ENCODE measurements at regions not wholly inside any gene's neighbourhood (a gene's known extent, or its start where the extent isn't known, plus 50 kb on each side); places are given as distances from the start of the nearest gene placed in this dataset.
"Not testable (repeated sequence)": the region's sequence is repeated elsewhere in the genome, so short reads cannot be mapped to it uniquely, and the experiment has no call there.

- H3K18ac ChIP-seq (ENCODE audit: low read depth in 1 of 2, low read length in 2 of 2), result no peak overlapping the region
- no peak overlapping the region for H3K27ac ChIP-seq (ENCODE audit: low read length, poor library complexity, severe bottlenecking)
- no peak overlapping the region for H3K9ac ChIP-seq (ENCODE audit: low read length)
- no peak overlapping the region for H3K23ac ChIP-seq (ENCODE audit: low read length in 2 of 2)
- no peaks in the 10 kb centered on the region for H3K4me1 ChIP-seq (ENCODE audit: control insufficient read depth, insufficient read depth, low read depth, low read length)
- no peak overlapping the region for H2AFZ ChIP-seq (ENCODE audit: low read depth, low read length)
- H2BK15ac ChIP-seq (ENCODE audit: low read depth, poor library complexity, severe bottlenecking), result no peak overlapping the region
- 84% methylated on average over 5 of the region's 5 CpGs for WGBS
- no peak overlapping the region for H2AK5ac ChIP-seq (ENCODE audit: low read length, severe bottlenecking)
- no peak overlapping the region for H2BK120ac ChIP-seq (ENCODE audit: low read depth, low read length)
- no peak overlapping the region for H4K91ac ChIP-seq (ENCODE audit: low read length)
- peaks cover 7% of the 10 kb centered on the region for H3K9me3 ChIP-seq (ENCODE audit: control insufficient read depth, low read length)
- H2BK12ac ChIP-seq (ENCODE audit: low read length in 2 of 2), result no peak overlapping the region
- H3K14ac ChIP-seq (ENCODE audit: low read length in 2 of 2), result no peak overlapping the region
- no peak for DNase-seq
- H3K27me3 ChIP-seq (ENCODE audit: control insufficient read depth in 1 of 2, insufficient read depth in 1 of 2, low read length in 2 of 2), result no peaks in the 10 kb centered on the region
- H3K4me2 ChIP-seq (ENCODE audit: low read length, poor library complexity, severe bottlenecking), result no peak overlapping the region
- H3K79me1 ChIP-seq (replicated peaks; ENCODE audit: low read length, poor library complexity, severe bottlenecking), result no peaks in the 10 kb centered on the region
- H4K8ac ChIP-seq (ENCODE audit: low read length), result no peak overlapping the region
- H3K4me3 ChIP-seq (ENCODE audit: insufficient read depth in 1 of 2, low read depth in 1 of 2, low read length in 2 of 2), result no peak overlapping the region
- no peak overlapping the region for H2BK5ac ChIP-seq (ENCODE audit: low read depth, low read length, poor library complexity, severe bottlenecking)
- no peak overlapping the region for H3K4ac ChIP-seq (ENCODE audit: low read depth in 1 of 2, low read length in 2 of 2)
- no peaks in the 10 kb centered on the region for H3K36me3 ChIP-seq (ENCODE audit: control insufficient read depth in 1 of 2, insufficient read depth in 2 of 2, low read depth in 1 of 2, low read length in 2 of 2)
These were observed 114.8 kb upstream of the NPY start for GRCh38 chr7:24169077-24169624.

DNA sequence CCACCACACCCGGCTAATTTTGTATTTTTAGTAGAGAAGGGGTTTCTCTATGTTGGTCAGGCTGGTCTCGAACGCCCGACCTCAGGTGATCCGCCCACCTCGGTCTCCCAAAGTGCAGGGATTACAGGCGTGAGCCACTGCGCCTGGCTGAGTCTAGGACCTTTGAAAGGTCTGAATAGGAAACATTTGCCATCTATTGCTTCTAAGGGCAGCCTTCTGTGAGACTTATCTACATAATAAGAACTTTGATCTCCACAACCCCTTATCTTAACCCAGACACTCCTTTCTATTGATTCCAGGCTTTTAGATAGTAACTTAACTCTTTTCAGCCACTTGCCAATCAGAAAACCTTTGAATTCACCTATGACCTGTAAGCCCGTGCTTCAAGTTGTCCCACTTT is 112.0 kb upstream of the NPY start:
- not testable (repeated sequence) for H3K27me3 ChIP-seq (ENCODE audit: control insufficient read depth in 1 of 2, insufficient read depth in 1 of 2, low read length in 2 of 2); H4K8ac ChIP-seq (ENCODE audit: low read length); H3K4me3 ChIP-seq (ENCODE audit: insufficient read depth in 1 of 2, low read depth in 1 of 2, low read length in 2 of 2); H2BK15ac ChIP-seq (ENCODE audit: low read depth, poor library complexity, severe bottlenecking); H3K27ac ChIP-seq (ENCODE audit: low read length, poor library complexity, severe bottlenecking); H3K23ac ChIP-seq (ENCODE audit: low read length in 2 of 2); DNase-seq; H2AK5ac ChIP-seq (ENCODE audit: low read length, severe bottlenecking); H3K4me1 ChIP-seq (ENCODE audit: control insufficient read depth, insufficient read depth, low read depth, low read length); H3K4ac ChIP-seq (ENCODE audit: low read depth in 1 of 2, low read length in 2 of 2); H2BK120ac ChIP-seq (ENCODE audit: low read depth, low read length); H3K9me3 ChIP-seq (ENCODE audit: control insufficient read depth, low read length); H3K36me3 ChIP-seq (ENCODE audit: control insufficient read depth in 1 of 2, insufficient read depth in 2 of 2, low read depth in 1 of 2, low read length in 2 of 2); H3K9ac ChIP-seq (ENCODE audit: low read length); H3K79me1 ChIP-seq (replicated peaks; ENCODE audit: low read length, poor library complexity, severe bottlenecking); H2AFZ ChIP-seq (ENCODE audit: low read depth, low read length); H3K18ac ChIP-seq (ENCODE audit: low read depth in 1 of 2, low read length in 2 of 2); H3K14ac ChIP-seq (ENCODE audit: low read length in 2 of 2); H2BK12ac ChIP-seq (ENCODE audit: low read length in 2 of 2); H2BK5ac ChIP-seq (ENCODE audit: low read depth, low read length, poor library complexity, severe bottlenecking); H4K91ac ChIP-seq (ENCODE audit: low read length); H3K4me2 ChIP-seq (ENCODE audit: low read length, poor library complexity, severe bottlenecking)
- 95% methylated on average over 9 of the region's 9 CpGs for WGBS

DNA sequence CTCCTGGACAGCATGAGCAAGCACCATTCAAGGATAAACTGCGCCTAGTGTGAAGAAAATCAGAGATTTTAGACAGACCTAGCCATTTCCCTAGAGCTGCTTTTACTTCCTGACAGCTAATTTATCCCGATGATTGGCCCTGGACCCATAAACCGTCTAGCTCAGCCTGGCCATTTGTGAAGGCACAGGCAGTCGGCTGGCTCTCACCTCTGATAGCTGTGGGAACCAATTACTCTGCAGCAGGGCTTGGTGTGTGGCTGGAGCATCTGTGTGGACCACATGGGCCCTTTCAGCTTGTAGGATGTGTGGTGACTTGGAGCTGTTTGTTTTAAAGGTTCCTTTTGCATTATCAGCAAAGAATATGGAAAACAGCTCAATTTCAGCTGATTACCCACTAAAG is 111.1 kb upstream of the NPY start:
- Histone ChIP-seq H3K4me1 (ENCODE audit: control insufficient read depth, insufficient read depth, low read depth, low read length) (no peaks in the 10 kb centered on the region), H2BK12ac (ENCODE audit: low read length in 2 of 2) (peak overlapping the region in 1 of 2 experiments; percentile 69), H3K79me1 (replicated peaks; ENCODE audit: low read length, poor library complexity, severe bottlenecking) (no peaks in the 10 kb centered on the region), H3K27me3 (ENCODE audit: control insufficient read depth in 1 of 2, insufficient read depth in 1 of 2, low read length in 2 of 2) (no peaks in the 10 kb centered on the region), H4K91ac (ENCODE audit: low read length) (no peak overlapping the region), H3K4me2 (ENCODE audit: low read length, poor library complexity, severe bottlenecking) (no peak overlapping the region), H3K36me3 (ENCODE audit: control insufficient read depth in 1 of 2, insufficient read depth in 2 of 2, low read depth in 1 of 2, low read length in 2 of 2) (no peaks in the 10 kb centered on the region), H2BK15ac (ENCODE audit: low read depth, poor library complexity, severe bottlenecking) (no peak overlapping the region), H3K18ac (ENCODE audit: low read depth in 1 of 2, low read length in 2 of 2) (peak overlapping the region in 1 of 2 experiments; percentile 0), H3K27ac (ENCODE audit: low read length, poor library complexity, severe bottlenecking) (no peak overlapping the region), H3K14ac (ENCODE audit: low read length in 2 of 2) (no peak overlapping the region), H3K9ac (ENCODE audit: low read length) (no peak overlapping the region), H2BK120ac (ENCODE audit: low read depth, low read length) (no peak overlapping the region), H2AFZ (ENCODE audit: low read depth, low read length) (peak overlapping the region; percentile 2), H3K4ac (ENCODE audit: low read depth in 1 of 2, low read length in 2 of 2) (no peak overlapping the region), H3K4me3 (ENCODE audit: insufficient read depth in 1 of 2, low read depth in 1 of 2, low read length in 2 of 2) (no peak overlapping the region), H4K8ac (ENCODE audit: low read length) (peak overlapping the region; percentile 35), H3K9me3 (ENCODE audit: control insufficient read depth, low read length) (no peaks in the 10 kb centered on the region), H3K23ac (ENCODE audit: low read length in 2 of 2) (no peak overlapping the region), H2BK5ac (ENCODE audit: low read depth, low read length, poor library complexity, severe bottlenecking) (no peak overlapping the region), H2AK5ac (ENCODE audit: low read length, severe bottlenecking) (no peak overlapping the region)
- no peak for DNase-seq
- WGBS, result 26% methylated on average over 4 of the region's 4 CpGs

- Histone ChIP-seq H3K4me1 (ENCODE audit: control insufficient read depth, insufficient read depth, low read depth, low read length) (no peaks in the 10 kb centered on the region), H2BK12ac (ENCODE audit: low read length in 2 of 2) (no peak overlapping the region), H2BK5ac (ENCODE audit: low read depth, low read length, poor library complexity, severe bottlenecking) (no peak overlapping the region), H3K4ac (ENCODE audit: low read depth in 1 of 2, low read length in 2 of 2) (no peak overlapping the region), H3K27ac (ENCODE audit: low read length, poor library complexity, severe bottlenecking) (no peak overlapping the region), H3K27me3 (ENCODE audit: control insufficient read depth in 1 of 2, insufficient read depth in 1 of 2, low read length in 2 of 2) (no peaks in the 10 kb centered on the region), H2AK5ac (ENCODE audit: low read length, severe bottlenecking) (no peak overlapping the region), H4K91ac (ENCODE audit: low read length) (no peak overlapping the region), H3K23ac (ENCODE audit: low read length in 2 of 2) (no peak overlapping the region), H4K8ac (ENCODE audit: low read length) (no peak overlapping the region), H2BK15ac (ENCODE audit: low read depth, poor library complexity, severe bottlenecking) (no peak overlapping the region), H3K36me3 (ENCODE audit: control insufficient read depth in 1 of 2, insufficient read depth in 2 of 2, low read depth in 1 of 2, low read length in 2 of 2) (no peaks in the 10 kb centered on the region), H3K79me1 (replicated peaks; ENCODE audit: low read length, poor library complexity, severe bottlenecking) (no peaks in the 10 kb centered on the region), H3K9me3 (ENCODE audit: control insufficient read depth, low read length) (no peaks in the 10 kb centered on the region), H2AFZ (ENCODE audit: low read depth, low read length) (no peak overlapping the region), H3K9ac (ENCODE audit: low read length) (no peak overlapping the region), H3K14ac (ENCODE audit: low read length in 2 of 2) (no peak overlapping the region), H3K4me2 (ENCODE audit: low read length, poor library complexity, severe bottlenecking) (no peak overlapping the region), H3K4me3 (ENCODE audit: insufficient read depth in 1 of 2, low read depth in 1 of 2, low read length in 2 of 2) (no peak overlapping the region), H2BK120ac (ENCODE audit: low read depth, low read length) (no peak overlapping the region), H3K18ac (ENCODE audit: low read depth in 1 of 2, low read length in 2 of 2) (no peak overlapping the region)
- 92% methylated on average over 5 of the region's 6 CpGs for WGBS
- no peak for DNase-seq
These were observed 108.4 kb upstream of the NPY start for GRCh38 chr7:24175603-24176002.

All from mesenchymal stem cell (in vitro differentiated cells and primary cell).